Mesendoderm (in vitro differentiated cells): ENCODE measurements at regions not wholly inside any gene's neighbourhood (a gene's known extent, or its start where the extent isn't known, plus 50 kb on each side); places are given as distances from the start of the nearest gene placed in this dataset.

Source experiments
- DNase-seq: peaks from one replicate; pipeline ENCODE4 v3.0.0; 2013
- H2AK5ac ChIP-seq: 2 replicates; pipeline ENCODE4 v1.6.1; 2013; ENCODE audit warnings: low read length, inconsistent platforms
- H2BK120ac ChIP-seq: 2 replicates; pipeline ENCODE4 v1.6.1; 2013; ENCODE audit warnings: low read depth, mild to moderate bottlenecking, low read length, moderate library complexity, mixed read lengths
- H2BK15ac ChIP-seq: replicated peaks from 2 replicates; pipeline ENCODE4 v1.6.1; 2013; ENCODE audit warnings: low read depth, mild to moderate bottlenecking, moderate library complexity
- H2BK5ac ChIP-seq: 2 replicates; pipeline ENCODE4 v1.6.1; 2013; ENCODE audit warnings: low read length, inconsistent platforms
- H3K18ac ChIP-seq: 2 replicates; pipeline ENCODE4 v1.6.1; 2013; ENCODE audit warnings: mild to moderate bottlenecking, low read length, mixed read lengths
- H3K23ac ChIP-seq: one replicate; pipeline ENCODE4 v1.6.1; 2013; ENCODE audit warnings: low read length
- H3K27ac ChIP-seq: 2 replicates; pipeline ENCODE4 v1.5.1; 2013; ENCODE audit warnings: low read depth, mild to moderate bottlenecking, inconsistent platforms, low read length, moderate library complexity
- H3K27me3 ChIP-seq: 2 replicates; pipeline ENCODE4 v1.6.1; 2013; ENCODE audit warnings: low read length, control low read depth, mild to moderate bottlenecking, inconsistent platforms; ENCODE audit not compliant: insufficient read depth, poor library complexity
- H3K36me3 ChIP-seq: 2 replicates; pipeline ENCODE4 v1.6.1; 2013; ENCODE audit warnings: low read length, inconsistent platforms; ENCODE audit not compliant: control insufficient read depth, insufficient read depth
- H3K4ac ChIP-seq: one replicate; pipeline ENCODE4 v1.6.1; 2013; ENCODE audit warnings: low read depth, mild to moderate bottlenecking, low read length, moderate library complexity
- H3K4me1 ChIP-seq: 2 replicates; pipeline ENCODE4 v1.6.1; 2013; ENCODE audit warnings: low read depth, low read length, inconsistent platforms; ENCODE audit not compliant: control insufficient read depth
- H3K4me2 ChIP-seq: 2 replicates; pipeline ENCODE4 v1.6.1; 2013; ENCODE audit warnings: low read length
- H3K4me3 ChIP-seq: 2 replicates; pipeline ENCODE4 v1.5.1; 2013; ENCODE audit warnings: mild to moderate bottlenecking, low read length
- H3K56ac ChIP-seq: one replicate; pipeline ENCODE4 v1.6.1; 2013; ENCODE audit warnings: low read length
- H3K79me1 ChIP-seq: 2 replicates; pipeline ENCODE4 v1.6.1; 2013; ENCODE audit warnings: low read length, inconsistent platforms
- H3K79me2 ChIP-seq: 2 replicates; pipeline ENCODE4 v1.6.1; 2013; ENCODE audit warnings: mild to moderate bottlenecking, low read length; ENCODE audit not compliant: control insufficient read depth, insufficient read depth
- H3K9ac ChIP-seq: 2 replicates; pipeline ENCODE4 v1.6.1; 2013; ENCODE audit warnings: low read length, inconsistent platforms
- H4K5ac ChIP-seq: one replicate; pipeline ENCODE4 v1.6.1; 2013; ENCODE audit warnings: low read length
- H4K8ac ChIP-seq: one replicate; pipeline ENCODE4 v1.6.1; 2013; ENCODE audit warnings: low read depth, mild to moderate bottlenecking, control low read depth, low read length, moderate library complexity
- WGBS: extraction: QIAGEN DNeasy Blood & Tissue Kit; methylation state at CpG from one replicate; pipeline ENCODE4 v1.1.7; 2013; ENCODE audit warnings: low lambda C conversion rate, missing lambda C conversion rate; ENCODE audit not compliant: insufficient coverage; ENCODE audit errors: extremely low coverage; 5-methylcytosine and 5-hydroxymethylcytosine counted together

DNA sequence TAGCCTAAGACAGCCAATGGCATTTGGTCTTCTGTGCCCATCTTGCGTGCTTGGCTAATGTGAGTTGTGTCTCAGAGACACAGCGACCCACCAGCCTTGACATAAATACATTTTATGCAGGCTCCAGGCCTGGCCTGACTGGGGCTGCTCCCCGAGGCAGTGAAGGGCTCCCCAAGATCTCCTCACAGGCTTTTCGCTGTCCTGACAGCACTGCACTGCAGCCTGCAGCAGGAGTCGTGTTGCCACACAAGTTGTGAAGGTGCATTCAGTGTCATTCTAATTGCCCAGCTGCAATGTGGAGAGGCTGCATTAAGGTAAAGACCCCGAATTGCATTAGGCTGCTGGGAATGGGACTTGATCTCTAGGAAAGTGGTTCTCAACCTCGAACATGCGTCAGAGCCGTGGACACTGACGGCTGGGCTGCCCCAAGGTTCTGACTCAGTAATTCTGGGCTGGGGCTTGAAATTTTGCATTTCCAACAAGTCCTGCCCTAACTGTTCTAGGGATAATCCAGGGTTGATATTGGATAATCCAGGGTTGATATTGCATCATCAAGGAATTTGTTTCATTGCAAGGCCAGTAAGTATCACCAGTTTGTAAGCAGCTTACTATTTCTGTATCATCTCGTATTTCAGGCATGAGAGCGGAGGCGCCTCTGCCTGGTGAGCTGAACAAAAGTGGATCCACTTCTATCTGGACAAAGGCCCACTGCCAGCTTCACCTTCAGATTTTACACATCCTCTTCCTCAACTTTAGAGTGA, 108.7 kb upstream of the INSIG1 start:
- Histone ChIP-seq H2BK5ac (no peak overlapping the region), H3K4me2 (no peak overlapping the region), H3K18ac (no peak overlapping the region), H3K4ac (no peak overlapping the region), H3K4me1 (no peaks in the 10 kb centered on the region), H3K9ac (no peak overlapping the region), H3K27me3 (no peaks in the 10 kb centered on the region), H3K27ac (no peak overlapping the region), H3K56ac (no peak overlapping the region), H3K23ac (no peak overlapping the region), H3K79me2 (no peaks in the 10 kb centered on the region), H2BK120ac (no peak overlapping the region), H4K5ac (no peak overlapping the region), H3K4me3 (no peak overlapping the region), H2AK5ac (no peak overlapping the region), H3K79me1 (no peaks in the 10 kb centered on the region), H3K36me3 (no peaks in the 10 kb centered on the region), H4K8ac (no peak overlapping the region), H2BK15ac (no peak overlapping the region)
- no peak for DNase-seq
- no CpG with 5 or more reads among the region's 13 CpGs for WGBS

GRCh38 chr7:155189590-155189989, 108.1 kb upstream of the INSIG1 start:
- no peak overlapping the region for H2BK5ac ChIP-seq
- no peaks in the 10 kb centered on the region for H3K79me1 ChIP-seq
- H3K4me2 ChIP-seq, result no peak overlapping the region
- no peak overlapping the region for H2BK120ac ChIP-seq
- H3K4ac ChIP-seq, result no peak overlapping the region
- no peak overlapping the region for H2BK15ac ChIP-seq
- H3K4me1 ChIP-seq, result no peaks in the 10 kb centered on the region
- H3K23ac ChIP-seq, result no peak overlapping the region
- no peak overlapping the region for H4K5ac ChIP-seq
- H2AK5ac ChIP-seq, result no peak overlapping the region
- no peak overlapping the region for H3K9ac ChIP-seq
- no CpG with 5 or more reads among the region's 13 CpGs for WGBS
- no peak overlapping the region for H3K56ac ChIP-seq
- no peak overlapping the region for H3K18ac ChIP-seq
- no peak overlapping the region for H3K27ac ChIP-seq
- no peak overlapping the region for H4K8ac ChIP-seq
- H3K36me3 ChIP-seq, result no peaks in the 10 kb centered on the region
- DNase-seq, result no peak
- H3K79me2 ChIP-seq, result no peaks in the 10 kb centered on the region
- H3K4me3 ChIP-seq, result no peak overlapping the region
- no peaks in the 10 kb centered on the region for H3K27me3 ChIP-seq

DNA sequence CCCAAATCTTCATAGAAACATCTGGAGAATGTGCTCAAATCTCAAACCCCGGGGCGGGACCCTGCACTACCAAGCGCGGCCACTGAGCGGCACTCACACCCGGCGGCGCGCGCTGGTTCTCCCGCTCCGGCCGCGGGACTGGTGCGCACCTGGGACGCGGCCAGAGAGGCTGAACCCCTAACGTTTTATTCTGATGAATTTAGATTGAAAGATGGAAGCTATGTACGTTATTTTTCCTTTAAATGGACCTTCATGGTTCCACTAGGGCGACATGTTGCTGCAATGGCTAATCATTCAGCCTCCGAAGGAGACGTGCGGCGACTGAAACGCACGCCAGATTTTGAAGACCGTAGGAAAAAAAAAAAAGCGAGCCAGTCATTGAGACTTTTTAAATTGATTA, 107.0 kb upstream of the INSIG1 start:
- Histone ChIP-seq H3K4me1 (no peaks in the 10 kb centered on the region), H2BK5ac (no peak overlapping the region), H3K4ac (no peak overlapping the region), H3K79me1 (no peaks in the 10 kb centered on the region), H3K23ac (no peak overlapping the region), H3K36me3 (no peaks in the 10 kb centered on the region), H4K5ac (no peak overlapping the region), H4K8ac (no peak overlapping the region), H3K27me3 (no peaks in the 10 kb centered on the region), H3K4me2 (no peak overlapping the region), H3K9ac (no peak overlapping the region), H3K4me3 (no peak overlapping the region), H2BK120ac (no peak overlapping the region), H3K27ac (no peak overlapping the region), H3K79me2 (no peaks in the 10 kb centered on the region), H3K18ac (no peak overlapping the region), H2BK15ac (no peak overlapping the region), H3K56ac (no peak overlapping the region), H2AK5ac (no peak overlapping the region)
- no CpG with 5 or more reads among the region's 28 CpGs for WGBS
- DNase-seq, result peak; percentile 40

DNA sequence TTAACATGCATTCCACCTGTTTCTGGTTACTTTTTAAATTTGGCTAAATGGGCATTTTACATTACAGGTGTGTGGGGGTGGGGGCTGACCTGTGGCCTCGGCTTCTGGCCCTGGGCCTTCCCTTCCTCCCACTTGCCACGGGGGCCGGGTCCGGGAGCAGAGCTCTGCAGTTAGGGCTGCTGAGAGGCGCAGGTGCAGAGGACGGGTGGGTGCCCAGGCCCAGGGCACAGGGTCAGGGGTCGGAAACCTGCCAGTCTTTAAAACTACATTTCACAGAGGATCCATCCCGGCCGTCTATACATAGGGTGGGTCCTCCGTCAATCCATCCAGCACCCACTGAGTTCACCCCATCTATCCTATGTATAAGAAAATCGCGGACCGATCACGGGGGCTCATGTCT, 106.5 kb upstream of the INSIG1 start:
- DNase-seq, result no peak
- H3K79me2 ChIP-seq, result no peaks in the 10 kb centered on the region

DNA sequence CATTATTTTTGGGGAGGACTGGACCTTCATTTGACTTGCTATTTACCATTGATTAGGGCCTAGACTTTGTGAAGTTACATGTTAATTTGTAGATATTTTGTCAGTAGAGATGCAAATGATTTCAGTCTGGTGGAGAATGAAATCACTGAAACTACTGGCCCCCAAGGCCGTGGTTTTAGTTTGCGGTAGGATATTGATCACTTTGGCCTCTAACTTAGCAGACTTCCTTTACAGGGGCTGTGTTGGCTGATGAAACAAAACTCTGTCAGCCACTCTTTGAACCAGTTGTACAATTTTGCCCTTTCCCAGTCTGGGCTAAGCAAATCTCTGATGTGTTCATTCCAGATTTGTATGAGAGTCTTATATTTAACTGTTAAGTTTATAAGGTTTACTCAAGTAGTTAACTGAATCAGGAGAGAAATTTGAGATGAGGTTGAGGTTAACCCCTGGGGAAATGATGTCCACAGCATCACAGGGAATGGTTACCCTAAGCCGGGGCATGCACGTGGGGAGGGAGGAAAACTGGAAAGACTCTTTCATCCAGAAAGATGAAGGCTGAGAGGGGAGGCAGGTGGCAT, 105.7 kb upstream of the INSIG1 start:
- no peak overlapping the region for H2BK15ac ChIP-seq
- no peaks in the 10 kb centered on the region for H3K79me2 ChIP-seq
- H2BK120ac ChIP-seq, result no peak overlapping the region
- H3K27me3 ChIP-seq, result no peaks in the 10 kb centered on the region
- H3K4me1 ChIP-seq, result no peaks in the 10 kb centered on the region
- H2BK5ac ChIP-seq, result no peak overlapping the region
- H4K8ac ChIP-seq, result no peak overlapping the region
- H3K18ac ChIP-seq, result no peak overlapping the region
- H3K4me2 ChIP-seq, result no peak overlapping the region
- no peak overlapping the region for H3K9ac ChIP-seq
- no peak overlapping the region for H3K4me3 ChIP-seq
- no peaks in the 10 kb centered on the region for H3K79me1 ChIP-seq
- no peak overlapping the region for H3K27ac ChIP-seq
- no CpG with 5 or more reads among the region's 4 CpGs for WGBS
- H3K56ac ChIP-seq, result no peak overlapping the region
- H4K5ac ChIP-seq, result no peak overlapping the region
- H3K4ac ChIP-seq, result no peak overlapping the region
- H3K23ac ChIP-seq, result no peak overlapping the region
- no peak overlapping the region for H2AK5ac ChIP-seq
- H3K36me3 ChIP-seq, result no peaks in the 10 kb centered on the region
- no peak for DNase-seq

More for the DNA sequence above, 106.5 kb upstream of the INSIG1 start:
- Histone ChIP-seq H3K27ac (no peak overlapping the region), H3K4me3 (no peak overlapping the region), H3K27me3 (no peaks in the 10 kb centered on the region), H4K5ac (no peak overlapping the region), H3K36me3 (no peaks in the 10 kb centered on the region), H3K4ac (no peak overlapping the region), H2BK5ac (no peak overlapping the region), H3K18ac (no peak overlapping the region), H3K9ac (no peak overlapping the region), H3K23ac (no peak overlapping the region), H3K56ac (no peak overlapping the region), H3K4me1 (no peaks in the 10 kb centered on the region), H2BK120ac (no peak overlapping the region), H3K79me1 (no peaks in the 10 kb centered on the region), H4K8ac (no peak overlapping the region), H2BK15ac (no peak overlapping the region), H2AK5ac (no peak overlapping the region), H3K4me2 (no peak overlapping the region)
- no CpG with 5 or more reads among the region's 14 CpGs for WGBS
